ENCODE measurements at regions not wholly inside any gene's neighbourhood (a gene's known extent, or its start where the extent isn't known, plus 50 kb on each side); places are given as distances from the start of the nearest gene placed in this dataset.
A peak's percentile ranks its signal among the peaks of the same experiment; 100 is the strongest.

DNA sequence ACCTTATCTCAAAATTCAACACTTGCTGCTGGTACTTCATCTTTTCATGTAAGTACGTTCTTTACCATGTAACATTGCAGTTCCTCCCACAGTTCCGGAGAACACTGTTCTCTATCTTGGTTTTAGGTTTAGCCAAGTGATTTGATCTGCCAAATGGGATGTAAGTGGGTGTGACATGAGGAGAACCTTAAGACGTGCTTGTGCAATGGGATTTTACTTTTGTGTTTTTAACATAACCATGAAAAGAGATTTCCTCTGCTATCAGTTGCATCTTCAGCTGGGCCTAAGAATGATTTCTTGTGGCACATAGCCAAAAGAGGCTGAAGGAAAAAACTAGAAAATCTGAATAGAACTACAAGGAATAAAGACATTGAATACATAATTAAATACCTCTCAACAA lies 894.5 kb upstream of the ALCAM start:
- Histone ChIP-seq H3K4me1 (no peaks in the 10 kb centered on the region), H3K4me3 (no peak overlapping the region), H3K27ac (no peak overlapping the region), H3K9me3 (peaks cover 24% of the 10 kb centered on the region; the same call in 2 of the 3 replicates), H3K4me2 (no peak overlapping the region)
- CTCF ChIA-PET: no interaction called here
- ATAC-seq: no peak
- 49% methylated on average over 3 of the region's 3 CpGs for WGBS (ENCODE audit: missing lambda C conversion rate)
- DNase-seq (ENCODE audit: low read depth in 1 of 2, low spot score in 1 of 2): no peak
- FAIRE-seq: no peak
- TF ChIP-seq MAZ (IDR thresholded peaks at IDR 0.05; ENCODE audit: borderline replicate concordance, low read depth, low read length) (no peak), ZSCAN20 (CRISPR knock-in tag; IDR thresholded peaks at IDR 0.05) (no peak), GATA3 (IDR thresholded peaks at IDR 0.05; ENCODE audit: borderline replicate concordance) (no peak), POLR2AphosphoS2 (conservative IDR thresholded peaks at IDR 0.05; ENCODE audit: low read length) (no peak), FOSL2 (IDR thresholded peaks at IDR 0.05) (no peak), FOSL2 (CRISPR knock-in tag; IDR thresholded peaks at IDR 0.05) (no peak), NPAS2 (CRISPR knock-in tag; IDR thresholded peaks at IDR 0.05; ENCODE audit: borderline replicate concordance) (no peak), ZFP36 (IDR thresholded peaks at IDR 0.05; ENCODE audit: borderline replicate concordance, partially characterized antibody) (no peak), CHD2 (IDR thresholded peaks at IDR 0.05; ENCODE audit: low read length, partially characterized antibody) (no peak)
- TF ChIP-seq, protein P1, sequence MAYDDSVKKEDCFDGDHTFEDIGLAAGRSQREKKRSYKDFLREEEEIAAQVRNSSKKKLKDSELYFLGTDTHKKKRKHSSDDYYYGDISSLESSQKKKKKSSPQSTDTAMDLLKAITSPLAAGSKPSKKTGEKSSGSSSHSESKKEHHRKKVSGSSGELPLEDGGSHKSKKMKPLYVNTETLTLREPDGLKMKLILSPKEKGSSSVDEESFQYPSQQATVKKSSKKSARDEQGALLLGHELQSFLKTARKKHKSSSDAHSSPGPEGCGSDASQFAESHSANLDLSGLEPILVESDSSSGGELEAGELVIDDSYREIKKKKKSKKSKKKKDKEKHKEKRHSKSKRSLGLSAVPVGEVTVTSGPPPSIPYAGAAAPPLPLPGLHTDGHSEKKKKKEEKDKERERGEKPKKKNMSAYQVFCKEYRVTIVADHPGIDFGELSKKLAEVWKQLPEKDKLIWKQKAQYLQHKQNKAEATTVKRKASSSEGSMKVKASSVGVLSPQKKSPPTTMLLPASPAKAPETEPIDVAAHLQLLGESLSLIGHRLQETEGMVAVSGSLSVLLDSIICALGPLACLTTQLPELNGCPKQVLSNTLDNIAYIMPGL (CRISPR knock-in tag; IDR thresholded peaks at IDR 0.05; ENCODE audit: borderline replicate concordance): no peak
- TF ChIP-seq, protein P2, sequence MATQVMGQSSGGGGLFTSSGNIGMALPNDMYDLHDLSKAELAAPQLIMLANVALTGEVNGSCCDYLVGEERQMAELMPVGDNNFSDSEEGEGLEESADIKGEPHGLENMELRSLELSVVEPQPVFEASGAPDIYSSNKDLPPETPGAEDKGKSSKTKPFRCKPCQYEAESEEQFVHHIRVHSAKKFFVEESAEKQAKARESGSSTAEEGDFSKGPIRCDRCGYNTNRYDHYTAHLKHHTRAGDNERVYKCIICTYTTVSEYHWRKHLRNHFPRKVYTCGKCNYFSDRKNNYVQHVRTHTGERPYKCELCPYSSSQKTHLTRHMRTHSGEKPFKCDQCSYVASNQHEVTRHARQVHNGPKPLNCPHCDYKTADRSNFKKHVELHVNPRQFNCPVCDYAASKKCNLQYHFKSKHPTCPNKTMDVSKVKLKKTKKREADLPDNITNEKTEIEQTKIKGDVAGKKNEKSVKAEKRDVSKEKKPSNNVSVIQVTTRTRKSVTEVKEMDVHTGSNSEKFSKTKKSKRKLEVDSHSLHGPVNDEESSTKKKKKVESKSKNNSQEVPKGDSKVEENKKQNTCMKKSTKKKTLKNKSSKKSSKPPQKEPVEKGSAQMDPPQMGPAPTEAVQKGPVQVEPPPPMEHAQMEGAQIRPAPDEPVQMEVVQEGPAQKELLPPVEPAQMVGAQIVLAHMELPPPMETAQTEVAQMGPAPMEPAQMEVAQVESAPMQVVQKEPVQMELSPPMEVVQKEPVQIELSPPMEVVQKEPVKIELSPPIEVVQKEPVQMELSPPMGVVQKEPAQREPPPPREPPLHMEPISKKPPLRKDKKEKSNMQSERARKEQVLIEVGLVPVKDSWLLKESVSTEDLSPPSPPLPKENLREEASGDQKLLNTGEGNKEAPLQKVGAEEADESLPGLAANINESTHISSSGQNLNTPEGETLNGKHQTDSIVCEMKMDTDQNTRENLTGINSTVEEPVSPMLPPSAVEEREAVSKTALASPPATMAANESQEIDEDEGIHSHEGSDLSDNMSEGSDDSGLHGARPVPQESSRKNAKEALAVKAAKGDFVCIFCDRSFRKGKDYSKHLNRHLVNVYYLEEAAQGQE (IDR thresholded peaks at IDR 0.05): no peak
- TF ChIP-seq, protein P3, sequence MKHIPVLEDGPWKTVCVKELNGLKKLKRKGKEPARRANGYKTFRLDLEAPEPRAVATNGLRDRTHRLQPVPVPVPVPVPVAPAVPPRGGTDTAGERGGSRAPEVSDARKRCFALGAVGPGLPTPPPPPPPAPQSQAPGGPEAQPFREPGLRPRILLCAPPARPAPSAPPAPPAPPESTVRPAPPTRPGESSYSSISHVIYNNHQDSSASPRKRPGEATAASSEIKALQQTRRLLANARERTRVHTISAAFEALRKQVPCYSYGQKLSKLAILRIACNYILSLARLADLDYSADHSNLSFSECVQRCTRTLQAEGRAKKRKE (CRISPR knock-in tag; IDR thresholded peaks at IDR 0.05; ENCODE audit: low read depth): no peak
- POLR2A ChIA-PET: no interaction called here

DNA sequence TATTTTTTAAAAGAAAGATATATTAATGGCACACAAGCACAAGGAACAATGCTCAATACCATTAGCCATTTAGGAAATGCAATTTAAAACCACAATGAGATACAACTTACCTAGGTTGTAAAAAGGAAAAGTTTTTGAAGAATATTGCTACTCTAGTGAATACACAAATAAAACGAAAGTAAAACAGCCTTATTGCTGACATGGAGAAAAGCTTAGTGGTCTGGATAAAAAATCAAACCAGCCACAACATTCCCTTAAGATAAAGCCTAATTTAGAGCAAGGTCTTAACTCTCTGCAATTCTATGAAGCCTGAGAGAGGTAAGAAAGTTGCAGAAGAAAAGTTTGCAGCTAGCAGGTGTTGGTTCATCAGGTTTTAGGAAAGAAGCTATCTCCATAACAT lies 892.7 kb upstream of the ALCAM start:
- H3K4me1 ChIP-seq: no peaks in the 10 kb centered on the region
- peaks cover 29% of the 10 kb centered on the region; the same call in 2 of the 3 replicates for H3K9me3 ChIP-seq
- no peak overlapping the region for H3K27ac ChIP-seq
- TF ChIP-seq MAFK (IDR thresholded peaks at IDR 0.05; ENCODE audit: partially characterized antibody): peak; percentile 39
- no peak for TF ChIP-seq RFX5 (IDR thresholded peaks at IDR 0.05)
- ChIA-PET CTCF (interaction anchor here (0.7 kb wide), 1 partner anchor 593 kb away, joined by 3 read pairs; no protein-coding TSS in a partner anchor), POLR2A (no interaction called here)
- no peak for FAIRE-seq
- H3K4me3 ChIP-seq: no peak overlapping the region
- H3K4me2 ChIP-seq: no peak overlapping the region
- DNase-seq (ENCODE audit: low read depth in 1 of 2, low spot score in 1 of 2): no peak
- ATAC-seq: no peak
- 28% methylated on average over 1 of the region's 1 CpG for WGBS (ENCODE audit: missing lambda C conversion rate)

DNA sequence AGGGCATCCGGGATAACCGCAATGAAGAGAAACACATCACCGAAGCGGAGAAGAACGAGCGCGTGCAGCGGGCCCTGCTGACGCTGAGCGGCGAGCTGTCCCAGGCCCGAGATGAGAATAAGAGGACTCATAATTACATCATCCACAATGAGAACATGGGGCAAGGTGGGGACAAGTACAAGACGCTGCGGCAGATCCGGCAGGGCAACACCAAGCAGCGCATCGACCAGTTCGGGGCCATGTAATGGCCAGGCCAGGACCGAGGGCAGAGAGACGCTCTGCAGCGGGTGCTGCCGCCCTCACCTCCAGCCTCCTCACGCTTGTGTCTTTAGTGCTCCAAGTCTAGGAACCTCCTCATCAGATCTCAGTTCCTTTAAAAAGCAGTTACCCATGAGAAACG lies 863.7 kb upstream of the ALCAM start:
- FAIRE-seq (no peak), DNase-seq (ENCODE audit: low read depth in 1 of 2, low spot score in 1 of 2) (no peak), ATAC-seq (no peak)
- TF ChIP-seq MAFK (IDR thresholded peaks at IDR 0.05; ENCODE audit: partially characterized antibody): no peak
- no peak for TF ChIP-seq PHF8 (IDR thresholded peaks at IDR 0.05; ENCODE audit: borderline replicate concordance, low read depth)
- TF ChIP-seq NR3C1 (IDR thresholded peaks at IDR 0.05): no peak
- TF ChIP-seq, protein P4, sequence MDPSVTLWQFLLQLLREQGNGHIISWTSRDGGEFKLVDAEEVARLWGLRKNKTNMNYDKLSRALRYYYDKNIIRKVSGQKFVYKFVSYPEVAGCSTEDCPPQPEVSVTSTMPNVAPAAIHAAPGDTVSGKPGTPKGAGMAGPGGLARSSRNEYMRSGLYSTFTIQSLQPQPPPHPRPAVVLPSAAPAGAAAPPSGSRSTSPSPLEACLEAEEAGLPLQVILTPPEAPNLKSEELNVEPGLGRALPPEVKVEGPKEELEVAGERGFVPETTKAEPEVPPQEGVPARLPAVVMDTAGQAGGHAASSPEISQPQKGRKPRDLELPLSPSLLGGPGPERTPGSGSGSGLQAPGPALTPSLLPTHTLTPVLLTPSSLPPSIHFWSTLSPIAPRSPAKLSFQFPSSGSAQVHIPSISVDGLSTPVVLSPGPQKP (IDR thresholded peaks at IDR 0.05; ENCODE audit: low read depth, low read length): no peak
- no peak for TF ChIP-seq MAZ (IDR thresholded peaks at IDR 0.05; ENCODE audit: borderline replicate concordance, low read depth, low read length)
- no peak for TF ChIP-seq POLR2AphosphoS2 (conservative IDR thresholded peaks at IDR 0.05; ENCODE audit: low read length)
- TF ChIP-seq RNF2 (IDR thresholded peaks at IDR 0.05; ENCODE audit: borderline replicate concordance, low read depth): no peak
- TF ChIP-seq POLR2A (IDR thresholded peaks at IDR 0.05; ENCODE audit: low read length): no peak
- TF ChIP-seq, protein P5, sequence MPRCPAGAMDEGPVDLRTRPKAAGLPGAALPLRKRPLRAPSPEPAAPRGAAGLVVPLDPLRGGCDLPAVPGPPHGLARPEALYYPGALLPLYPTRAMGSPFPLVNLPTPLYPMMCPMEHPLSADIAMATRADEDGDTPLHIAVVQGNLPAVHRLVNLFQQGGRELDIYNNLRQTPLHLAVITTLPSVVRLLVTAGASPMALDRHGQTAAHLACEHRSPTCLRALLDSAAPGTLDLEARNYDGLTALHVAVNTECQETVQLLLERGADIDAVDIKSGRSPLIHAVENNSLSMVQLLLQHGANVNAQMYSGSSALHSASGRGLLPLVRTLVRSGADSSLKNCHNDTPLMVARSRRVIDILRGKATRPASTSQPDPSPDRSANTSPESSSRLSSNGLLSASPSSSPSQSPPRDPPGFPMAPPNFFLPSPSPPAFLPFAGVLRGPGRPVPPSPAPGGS (IDR thresholded peaks at IDR 0.05): no peak
- TF ChIP-seq, protein P6, sequence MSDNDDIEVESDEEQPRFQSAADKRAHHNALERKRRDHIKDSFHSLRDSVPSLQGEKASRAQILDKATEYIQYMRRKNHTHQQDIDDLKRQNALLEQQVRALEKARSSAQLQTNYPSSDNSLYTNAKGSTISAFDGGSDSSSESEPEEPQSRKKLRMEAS (IDR thresholded peaks at IDR 0.05): no peak
- TF ChIP-seq RAD21 (conservative IDR thresholded peaks at IDR 0.05 in 1 of 2, IDR thresholded peaks at IDR 0.05 in 1 of 2): no peak
- Histone ChIP-seq H3K4me1 (no peaks in the 10 kb centered on the region), H3K27ac (no peak overlapping the region), H3K4me2 (no peak overlapping the region), H3K9me3 (no peaks in the 10 kb centered on the region), H3K4me3 (no peak overlapping the region)
- ChIA-PET POLR2A (no interaction called here), CTCF (no interaction called here)
- WGBS (ENCODE audit: missing lambda C conversion rate): 86% methylated on average over 24 of the region's 24 CpGs

Data from A549 (cell line).